Activated naive CD4-positive, alpha-beta T cell treated with anti-CD3 and anti-CD28 coated beads, Interleukin-2, amount 50 U/mL, for 72 hours (primary cell): ENCODE measurements at regions not wholly inside any gene's neighbourhood (a gene's known extent, or its start where the extent isn't known, plus 50 kb on each side); places are given as distances from the start of the nearest gene placed in this dataset.

Experiments
- ATAC-seq, 2 donors: fragments of 150-1000 bp; cut with Tn5 transposase; 2 replicates each; pipeline ENCODE4 v1.10.0; 2021; ENCODE audit warnings: mild to moderate bottlenecking in 2 of 2, moderate library complexity in 2 of 2
- DNase-seq, 2 donors: peaks; one replicate each; pipeline ENCODE4 v3.0.0; 2021 to 2022; ENCODE audit warnings: low spot score in 2 of 2
- H3K27ac Mint-ChIP-seq, 2 donors: one replicate each; pipeline ENCODE4 v1.8.0; 2022; ENCODE audit warnings: mild to moderate bottlenecking in 2 of 2, mixed read lengths in 2 of 2
- H3K36me3 Mint-ChIP-seq, 2 donors: one replicate each; pipeline ENCODE4 v1.8.0; 2022; ENCODE audit warnings: mixed read lengths in 2 of 2
- H3K9me3 Mint-ChIP-seq, 2 donors: one replicate each; pipeline ENCODE4 v1.8.0; 2022; ENCODE audit warnings: mixed read lengths in 2 of 2

DNA sequence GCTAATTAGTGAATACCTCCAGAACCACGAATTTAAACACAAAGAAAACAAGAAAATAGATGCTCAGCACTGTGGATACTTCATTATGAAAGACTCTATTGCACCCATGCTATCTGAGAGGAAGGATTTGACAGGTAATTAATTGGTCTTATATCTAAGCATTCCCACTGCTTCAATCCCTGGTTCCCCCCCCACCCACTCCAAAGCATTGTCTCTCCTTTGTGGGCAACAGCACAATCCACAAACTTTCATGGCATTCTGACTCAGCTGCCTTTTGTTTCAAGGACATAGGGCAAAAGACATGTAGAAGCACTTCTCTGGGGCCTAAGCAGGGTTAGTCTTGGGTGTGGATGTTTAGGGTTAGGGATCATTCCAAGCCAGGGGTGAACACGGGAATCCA is 551.4 kb downstream of the BUD13 start:
- H3K9me3 Mint-ChIP-seq, result no peaks in the 10 kb centered on the region
- H3K27ac Mint-ChIP-seq, result no peak overlapping the region
- DNase-seq (no peak), ATAC-seq (no peak)
- no peaks in the 10 kb centered on the region for H3K36me3 Mint-ChIP-seq

DNA sequence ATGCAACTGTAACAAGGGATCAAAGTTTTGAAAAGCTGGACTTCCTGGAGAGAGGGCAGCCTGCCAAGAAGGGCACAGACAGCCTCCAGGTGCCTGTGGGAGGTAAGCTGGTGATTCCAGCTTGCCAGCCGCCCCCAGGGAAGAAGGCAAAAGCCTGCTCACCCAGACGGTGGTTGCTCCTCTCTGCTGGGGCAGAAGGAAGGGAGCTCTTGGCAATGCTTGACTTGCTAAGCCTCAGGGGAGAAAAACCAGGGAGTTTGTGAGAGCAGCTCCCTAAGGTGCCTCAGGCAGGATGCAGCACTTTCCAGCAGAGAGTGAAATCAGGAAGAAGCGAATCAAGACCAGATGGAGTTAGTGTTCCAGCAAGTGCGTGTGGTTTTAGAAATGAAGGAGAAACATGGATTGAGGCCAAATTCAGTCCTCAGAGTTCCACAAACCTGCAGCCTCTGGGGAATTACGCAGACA is 553.6 kb downstream of the BUD13 start:
- DNase-seq (no peak), ATAC-seq (no peak)
- no peaks in the 10 kb centered on the region for H3K9me3 Mint-ChIP-seq
- no peaks in the 10 kb centered on the region for H3K36me3 Mint-ChIP-seq
- H3K27ac Mint-ChIP-seq, result no peak overlapping the region

DNA sequence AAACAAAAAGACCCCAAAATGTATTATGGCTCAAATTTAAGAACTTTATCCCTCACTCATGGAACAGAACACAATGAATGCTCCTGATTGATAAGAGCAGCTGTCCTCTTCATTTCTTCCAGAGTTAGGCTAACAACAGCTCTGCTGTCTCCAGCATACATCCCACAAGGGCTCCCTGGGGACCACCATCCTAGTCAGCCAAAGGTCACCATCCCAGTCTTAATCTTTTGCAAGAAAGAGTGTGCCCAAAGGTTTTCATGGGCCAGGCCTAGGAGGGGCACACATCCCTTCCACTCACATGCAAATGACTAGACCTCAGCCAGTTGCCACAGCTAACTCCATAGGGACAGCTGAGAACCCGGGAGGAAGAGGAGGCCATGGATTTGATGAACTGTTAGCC is 555.3 kb downstream of the BUD13 start:
- ATAC-seq (no peak), DNase-seq (no peak)
- Mint-ChIP-seq H3K36me3 (no peaks in the 10 kb centered on the region), H3K9me3 (no peaks in the 10 kb centered on the region), H3K27ac (no peak overlapping the region)

DNA sequence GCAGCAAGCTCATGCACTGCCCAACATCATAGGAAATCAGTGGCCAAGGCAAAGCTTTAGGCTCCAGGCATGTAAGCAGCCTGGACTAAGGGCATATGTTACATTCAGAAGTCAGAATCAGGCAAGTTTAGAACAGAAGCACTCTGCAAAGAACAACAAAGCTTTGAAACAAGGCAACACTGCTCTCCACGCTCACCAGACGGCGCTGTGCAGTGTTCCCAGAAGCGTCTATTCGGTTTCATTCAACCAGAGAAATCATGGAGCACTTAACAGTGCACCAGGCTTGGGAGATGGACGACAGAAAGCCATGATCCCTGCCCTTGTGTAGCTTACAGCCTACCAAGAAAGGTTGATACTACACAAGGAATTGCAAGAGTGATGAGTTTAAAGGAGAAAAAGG is 555.8 kb downstream of the BUD13 start:
- DNase-seq, result no peak
- H3K9me3 Mint-ChIP-seq, result no peaks in the 10 kb centered on the region

DNA sequence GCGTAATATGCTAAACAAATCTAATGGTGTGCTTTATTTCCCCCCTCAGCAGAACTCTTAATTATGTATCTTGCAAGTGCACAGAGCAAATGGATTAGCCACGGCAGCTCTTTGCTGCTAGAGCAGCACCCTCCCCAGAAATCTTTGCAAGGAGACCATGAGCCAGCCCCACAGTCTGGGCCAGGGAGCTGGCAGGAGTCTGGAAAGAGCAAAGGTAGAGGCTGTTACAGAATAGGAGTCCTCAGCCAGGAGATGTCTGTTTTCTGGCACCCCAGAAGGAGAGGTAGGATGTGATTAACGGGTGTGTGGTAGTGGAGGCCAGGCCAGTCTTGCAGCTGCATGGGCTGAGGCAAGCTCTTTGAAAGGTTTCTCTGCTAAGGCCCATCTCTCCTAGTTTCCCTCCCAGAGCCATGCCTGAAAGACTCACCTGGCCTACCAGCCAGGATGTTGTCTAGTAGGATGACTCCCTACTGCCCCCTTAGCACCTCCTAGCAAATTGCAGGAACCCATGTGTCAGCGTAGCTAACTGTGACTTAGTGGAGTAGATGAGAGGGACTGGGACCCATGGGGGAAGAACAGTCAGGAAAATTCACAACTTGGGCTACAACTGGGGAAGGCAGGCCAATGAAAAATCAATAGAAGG is 557.2 kb downstream of the BUD13 start:
- DNase-seq (no peak), ATAC-seq (no peak)
- Mint-ChIP-seq H3K9me3 (no peaks in the 10 kb centered on the region), H3K36me3 (no peaks in the 10 kb centered on the region), H3K27ac (no peak overlapping the region)

More for the DNA sequence above, 555.8 kb downstream of the BUD13 start:
- Mint-ChIP-seq H3K27ac (no peak overlapping the region), H3K36me3 (no peaks in the 10 kb centered on the region)
- no peak for ATAC-seq

DNA sequence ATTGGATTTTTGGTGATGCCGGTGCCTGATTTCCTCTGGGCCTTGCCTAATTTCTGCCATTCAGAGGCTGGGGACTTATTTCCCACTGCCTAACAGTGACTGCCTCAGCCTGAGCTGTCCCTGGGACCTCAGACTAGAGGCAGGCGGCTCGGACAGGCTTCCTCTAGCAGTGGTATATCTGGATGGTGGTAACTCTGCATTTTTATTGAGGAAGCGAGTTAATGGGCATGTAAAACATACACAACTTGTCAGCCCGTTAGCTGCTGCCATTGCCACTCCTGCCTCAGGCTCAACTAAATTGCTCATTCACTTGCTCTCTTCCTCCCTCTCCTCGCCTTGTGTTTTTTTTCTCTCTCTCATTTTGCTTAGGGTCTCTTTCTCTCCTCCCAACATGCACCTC is 561.6 kb downstream of the BUD13 start:
- Mint-ChIP-seq H3K27ac (peak overlapping the region in 1 of 2 donors; percentile 61), H3K36me3 (no peaks in the 10 kb centered on the region), H3K9me3 (no peaks in the 10 kb centered on the region)
- ATAC-seq (no peak), DNase-seq (no peak)

DNA sequence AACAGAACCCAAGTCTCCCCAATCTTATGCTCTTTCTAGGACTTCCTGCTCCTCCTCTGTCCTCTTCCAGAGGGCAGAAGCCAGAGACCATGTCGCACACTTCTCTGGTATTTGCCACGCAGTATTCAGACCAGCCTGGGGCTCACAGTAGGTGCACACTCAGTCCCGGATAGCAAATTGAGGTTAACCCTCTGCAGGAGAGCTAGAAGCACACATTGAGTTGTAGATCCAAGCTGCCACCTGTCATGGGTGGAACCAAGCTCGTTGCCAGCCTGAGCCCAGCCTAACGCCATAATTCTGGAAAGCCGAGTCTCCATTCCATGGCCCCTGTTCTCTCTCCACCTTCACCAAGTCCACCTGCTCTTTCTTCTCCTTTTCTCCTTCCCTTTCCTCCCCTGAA is 562.1 kb downstream of the BUD13 start:
- Mint-ChIP-seq H3K36me3 (no peaks in the 10 kb centered on the region), H3K9me3 (no peaks in the 10 kb centered on the region), H3K27ac (peak overlapping the region in 1 of 2 donors; percentile 61)
- DNase-seq (no peak), ATAC-seq (no peak)

DNA sequence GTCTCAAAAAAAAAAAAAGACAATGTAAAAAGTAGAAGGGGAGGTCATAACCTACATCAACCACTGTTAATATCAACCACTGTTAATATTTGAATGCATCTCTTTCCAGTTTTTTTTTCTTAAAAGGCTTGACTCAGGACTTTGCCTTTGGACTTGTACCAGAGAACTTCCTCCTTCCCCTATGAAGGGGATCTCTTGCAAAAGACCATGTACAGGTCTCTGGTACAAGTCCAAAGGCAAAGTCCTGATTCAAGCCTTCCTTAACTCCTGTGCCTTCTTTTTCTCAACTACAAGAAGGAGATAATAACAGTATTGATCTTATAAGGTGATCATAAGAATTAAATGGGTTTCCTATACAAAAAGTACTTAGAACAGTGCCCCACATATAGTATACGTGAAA is 563.5 kb downstream of the BUD13 start:
- H3K27ac Mint-ChIP-seq, result no peak overlapping the region
- H3K36me3 Mint-ChIP-seq, result no peaks in the 10 kb centered on the region
- DNase-seq, result no peak
- ATAC-seq, result no peak
- H3K9me3 Mint-ChIP-seq, result no peaks in the 10 kb centered on the region

DNA sequence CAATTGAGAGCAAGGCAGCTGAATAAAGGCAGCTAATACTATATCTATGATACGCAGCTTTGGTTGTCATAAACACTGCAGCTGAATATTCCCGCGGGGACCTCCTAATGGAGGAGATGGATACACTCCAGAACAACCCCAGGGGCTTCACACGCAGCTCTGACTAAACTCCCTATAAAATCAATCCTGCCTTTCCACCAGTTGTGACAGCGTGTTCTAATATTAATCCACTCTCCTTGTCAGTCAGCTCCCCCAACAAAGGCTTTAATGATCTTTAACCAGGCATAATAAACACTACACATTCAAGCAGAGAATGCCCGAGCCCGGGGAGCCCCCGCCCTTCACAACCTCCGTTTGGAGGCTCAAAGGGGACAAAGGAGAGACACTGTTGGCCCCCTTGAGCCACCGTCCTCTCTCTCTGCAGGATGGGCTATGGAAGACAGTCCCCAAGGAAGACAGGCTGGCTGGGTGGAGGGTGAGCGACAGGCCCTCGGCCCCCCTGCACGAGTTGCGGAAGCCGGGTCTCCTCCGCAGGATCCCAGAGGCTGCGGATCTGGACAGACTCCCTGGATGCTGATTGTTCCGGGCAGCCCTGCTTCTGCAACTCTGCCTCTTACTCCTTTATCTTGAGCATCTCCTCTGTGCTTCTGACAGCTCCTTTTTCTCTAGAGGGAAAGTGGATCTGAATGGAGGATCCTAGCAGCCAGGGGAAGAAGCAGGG is 565.2 kb downstream of the BUD13 start:
- Mint-ChIP-seq H3K36me3 (no peaks in the 10 kb centered on the region), H3K27ac (no peak overlapping the region), H3K9me3 (no peaks in the 10 kb centered on the region)
- ATAC-seq (no peak), DNase-seq (no peak)

DNA sequence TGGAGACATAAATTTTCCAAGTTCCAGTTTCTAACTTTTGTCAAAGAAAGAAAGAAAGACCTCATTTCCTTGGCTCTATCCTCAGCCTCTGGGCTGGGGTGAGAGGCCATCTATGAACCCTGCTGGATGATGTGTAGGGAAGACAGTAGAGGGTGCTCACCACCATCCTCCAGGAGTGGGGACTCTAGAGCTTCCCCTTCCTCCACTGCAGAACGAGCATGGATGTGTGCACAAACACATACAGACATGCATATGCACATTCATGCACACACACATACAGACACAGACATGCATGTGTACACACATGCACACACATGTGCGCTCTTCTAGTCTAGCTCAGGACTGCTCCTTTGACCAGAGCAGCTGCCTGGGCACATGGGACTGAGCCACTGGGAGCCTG is 565.8 kb downstream of the BUD13 start:
- DNase-seq, result no peak
- Mint-ChIP-seq H3K9me3 (no peaks in the 10 kb centered on the region), H3K36me3 (no peaks in the 10 kb centered on the region), H3K27ac (no peak overlapping the region)
- ATAC-seq, result no peak

DNA sequence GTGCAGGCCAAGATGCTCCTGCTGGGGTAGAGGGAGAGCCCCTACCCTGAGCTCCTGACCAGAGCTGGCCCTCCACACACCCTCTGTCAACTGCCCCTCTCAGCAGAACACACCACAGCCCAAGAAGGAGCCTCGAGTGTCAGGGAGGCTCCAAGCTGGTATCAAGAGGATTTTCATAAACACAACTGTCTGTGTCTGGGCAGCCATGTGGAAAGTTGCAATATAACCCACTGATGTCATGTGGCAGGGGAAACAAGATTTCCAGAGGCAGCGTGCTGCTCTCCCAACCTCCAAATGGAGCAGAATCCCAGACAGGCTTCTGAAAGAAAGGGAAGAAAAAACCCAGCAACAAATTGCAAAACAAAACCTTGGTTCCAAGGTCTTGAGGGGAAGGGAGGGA is 569.9 kb downstream of the BUD13 start:
- H3K27ac Mint-ChIP-seq, result no peak overlapping the region
- no peak for ATAC-seq

DNA sequence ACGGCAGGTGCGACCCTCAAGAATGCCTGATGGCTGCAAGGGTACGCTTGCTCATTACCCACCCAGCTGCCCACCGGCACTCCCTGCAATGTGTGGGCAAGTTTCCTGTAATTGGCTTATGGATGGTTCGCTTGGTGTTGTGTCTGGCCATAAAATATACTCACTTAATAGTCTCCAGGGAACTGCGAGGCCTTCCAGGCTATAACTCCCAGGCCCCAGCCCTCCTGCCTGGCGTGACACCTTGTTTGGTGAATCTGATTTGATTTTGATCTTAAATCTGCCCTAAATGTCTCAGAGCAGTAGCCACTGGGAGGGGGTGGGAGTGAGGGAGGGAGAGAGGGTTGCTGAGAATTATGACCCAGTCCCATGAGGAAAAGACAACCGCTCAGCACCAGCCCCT is 572.2 kb downstream of the BUD13 start:
- DNase-seq (no peak), ATAC-seq (no peak)
- Mint-ChIP-seq H3K36me3 (no peaks in the 10 kb centered on the region), H3K9me3 (no peaks in the 10 kb centered on the region), H3K27ac (no peak overlapping the region)

More for the DNA sequence above, 569.9 kb downstream of the BUD13 start:
- Mint-ChIP-seq H3K9me3 (no peaks in the 10 kb centered on the region), H3K36me3 (no peaks in the 10 kb centered on the region)
- no peak for DNase-seq

DNA sequence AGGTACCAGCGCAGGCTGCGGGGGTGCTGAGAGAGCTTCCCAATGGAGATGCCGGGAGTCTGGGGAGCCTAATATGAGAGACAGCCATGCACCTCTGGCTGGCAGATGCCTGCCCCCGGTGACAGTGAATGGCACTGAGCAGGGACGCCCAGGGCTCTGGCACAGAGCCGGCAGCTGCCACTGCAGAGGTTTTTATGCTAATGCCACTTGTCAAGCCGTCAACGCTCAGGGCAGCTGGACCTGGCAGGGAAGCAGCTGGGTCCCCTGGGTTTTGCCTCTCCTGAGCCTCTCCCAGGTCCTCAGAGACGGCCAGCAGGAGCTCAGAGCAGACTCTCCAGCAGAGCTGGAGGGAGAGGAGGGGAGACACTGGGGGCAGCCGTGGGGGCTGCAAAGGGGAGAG is 573.6 kb downstream of the BUD13 start:
- ATAC-seq (no peak), DNase-seq (no peak)
- H3K36me3 Mint-ChIP-seq, result no peaks in the 10 kb centered on the region
- no peaks in the 10 kb centered on the region for H3K9me3 Mint-ChIP-seq
- H3K27ac Mint-ChIP-seq, result no peak overlapping the region

DNA sequence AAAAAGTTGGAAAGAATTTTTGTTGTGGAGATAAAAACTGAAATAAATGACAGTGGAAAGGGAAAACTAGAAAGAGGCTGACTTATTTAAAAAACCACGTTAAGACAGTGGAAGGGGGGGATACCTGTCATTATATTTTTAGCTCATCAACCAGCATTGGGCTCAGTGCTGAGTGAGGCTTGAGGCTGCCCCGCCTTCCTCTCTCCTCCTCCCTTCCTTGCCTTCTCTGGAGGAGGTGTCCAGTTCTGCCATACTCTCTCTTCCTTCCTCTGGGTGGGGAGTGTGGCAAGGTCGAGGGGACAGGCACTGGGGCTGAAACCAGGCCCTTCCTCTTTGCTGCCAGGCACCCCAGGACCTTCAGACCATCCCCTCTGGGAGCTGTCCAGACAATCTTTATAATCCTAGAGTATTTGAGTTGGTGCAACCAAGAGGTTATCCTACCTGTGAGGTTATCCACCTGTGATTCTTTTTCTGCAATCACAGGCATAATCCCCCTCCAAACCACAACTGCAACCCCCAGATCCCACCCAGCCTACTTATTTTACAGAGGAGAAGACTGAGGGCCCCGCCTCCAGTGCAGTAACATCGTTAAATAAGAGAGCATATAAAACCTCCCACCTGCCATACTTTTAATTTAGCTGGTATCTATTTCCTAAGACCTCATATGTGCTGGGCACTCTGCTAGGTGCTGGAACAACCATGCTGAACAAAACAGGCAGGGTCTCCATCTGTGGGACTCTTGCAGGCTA is 578.5 kb downstream of the BUD13 start:
- DNase-seq (no peak), ATAC-seq (no peak)
- H3K36me3 Mint-ChIP-seq, result no peaks in the 10 kb centered on the region
- H3K9me3 Mint-ChIP-seq, result no peaks in the 10 kb centered on the region
- no peak overlapping the region for H3K27ac Mint-ChIP-seq

DNA sequence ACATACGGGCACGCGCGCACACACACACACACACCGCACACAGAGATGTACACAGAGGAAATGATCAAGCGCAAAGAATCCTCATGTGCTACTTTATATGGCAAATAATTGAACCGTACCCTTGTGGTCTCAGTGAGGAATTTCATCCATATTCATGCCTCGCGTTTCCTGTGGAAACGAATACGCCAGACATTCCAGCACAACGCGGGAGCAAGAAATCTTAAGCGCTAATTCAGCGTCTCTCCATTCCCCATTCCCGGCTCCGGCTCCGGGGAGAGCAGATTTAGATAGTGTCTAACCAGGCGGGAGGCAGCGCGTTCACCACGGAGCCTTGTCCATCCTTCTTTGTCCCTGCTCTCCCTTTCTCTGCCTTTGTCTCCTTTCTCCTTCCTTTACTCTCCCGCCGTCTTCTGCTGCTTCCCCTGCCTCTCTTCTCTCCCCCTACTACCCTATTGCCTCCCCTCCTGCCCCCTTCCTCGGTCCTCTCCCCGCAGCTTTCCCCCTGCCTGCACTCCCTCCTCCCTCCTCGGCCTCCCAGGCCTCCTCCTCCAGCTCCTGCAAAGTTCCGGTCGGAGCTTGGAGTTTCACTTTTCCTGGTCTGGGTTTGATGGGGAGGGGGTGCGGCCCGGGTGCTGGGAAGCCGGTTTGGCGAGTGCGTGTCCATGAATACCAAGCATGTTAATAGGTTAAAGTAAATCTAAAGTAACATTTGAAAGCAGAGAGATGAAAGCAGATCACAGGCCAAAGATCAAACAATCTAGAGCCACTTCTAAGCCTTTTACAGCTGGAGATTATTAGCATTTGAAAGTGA is 579.3 kb downstream of the BUD13 start:
- DNase-seq (no peak), ATAC-seq (no peak)
- peaks cover 0 to 4% of the 10 kb centered on the region in 2 donors for H3K9me3 Mint-ChIP-seq
- H3K27ac Mint-ChIP-seq, result no peak overlapping the region
- no peaks in the 10 kb centered on the region for H3K36me3 Mint-ChIP-seq

DNA sequence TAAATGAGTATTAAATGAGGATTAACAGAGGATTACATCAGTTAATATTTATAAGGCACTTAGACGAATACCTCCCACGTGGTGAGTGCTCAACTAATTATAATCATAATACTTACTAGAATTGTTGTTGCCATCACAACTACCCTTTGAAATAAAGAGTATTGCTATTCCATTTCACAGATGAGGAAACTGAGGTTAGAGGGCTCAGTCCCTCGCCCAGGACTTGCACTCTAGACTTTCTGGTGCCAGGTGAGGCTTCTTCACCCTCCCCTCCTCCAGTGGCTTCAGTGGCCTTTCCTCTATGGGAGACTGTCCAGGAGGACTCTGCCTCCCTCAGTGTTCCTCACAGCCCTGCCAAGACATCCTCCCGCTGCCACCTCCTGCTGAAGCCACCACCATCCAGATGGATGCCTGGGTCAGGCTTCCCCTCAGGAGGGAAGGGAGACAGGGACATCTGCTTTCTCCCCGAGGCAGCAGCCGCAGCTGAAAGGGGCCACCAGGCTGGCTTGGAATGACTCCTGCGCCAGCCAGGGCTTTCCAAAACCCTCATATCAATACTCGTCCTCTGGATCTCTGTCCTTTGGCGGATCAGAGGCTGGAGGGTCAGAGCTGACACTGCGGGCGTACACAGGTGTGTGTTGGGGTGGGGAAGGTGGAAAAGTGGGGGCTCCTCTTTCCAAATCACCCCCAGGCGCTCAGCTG is 580.1 kb downstream of the BUD13 start:
- Mint-ChIP-seq H3K9me3 (peaks cover 0 to 7% of the 10 kb centered on the region in 2 donors), H3K36me3 (no peaks in the 10 kb centered on the region), H3K27ac (no peak overlapping the region)
- DNase-seq (no peak), ATAC-seq (no peak)
